HEK293T (cell line): ENCODE measurements at regions not wholly inside any gene's neighbourhood (a gene's known extent, or its start where the extent isn't known, plus 50 kb on each side); places are given as distances from the start of the nearest gene placed in this dataset.

Experiments
- CTCF ChIA-PET: fragments of 350-600 bp; formaldehyde crosslinking; extraction: SDS; loops from one replicate; lab custom pipeline; 2021; ENCODE audit warnings: antibody characterized with exemption, inconsistent platforms; lab: Yijun Ruan, JAX
- POLR2A ChIA-PET: fragments of 350-600 bp; formaldehyde crosslinking; extraction: SDS; loops from one replicate; lab custom pipeline; 2020; ENCODE audit warnings: antibody characterized with exemption, inconsistent platforms; lab: Yijun Ruan, JAX
- DNase-seq: peaks from one replicate; pipeline ENCODE4 v3.0.0; 2012; ENCODE audit warnings: mixed read lengths; ENCODE audit errors: extremely low spot score
- ARNT ChIP-seq: fragments of 450-650 bp; IDR thresholded peaks from 2 replicates; pipeline ENCODE4 v1.6.1; 2017; ENCODE audit warnings: mild to moderate bottlenecking
- BHLHE40 ChIP-seq: fragments of 450-650 bp; IDR thresholded peaks from 2 replicates; pipeline ENCODE4 v1.6.1; 2016; ENCODE audit warnings: mild to moderate bottlenecking, moderate library complexity, borderline replicate concordance
- CTBP1 ChIP-seq: fragments of 450-650 bp; IDR thresholded peaks from 2 replicates; pipeline ENCODE4 v1.6.1; 2016; ENCODE audit warnings: borderline replicate concordance
- ELF4 ChIP-seq: fragments of 450-650 bp; IDR thresholded peaks from 2 replicates; pipeline ENCODE4 v1.6.1; 2017; ENCODE audit warnings: antibody characterized with exemption
- FOXA1 ChIP-seq: fragments of 450-650 bp; IDR thresholded peaks from 2 replicates; pipeline ENCODE4 v1.6.1; 2016; ENCODE audit warnings: mild to moderate bottlenecking
- FOXK2 ChIP-seq: fragments of 450-650 bp; IDR thresholded peaks from 2 replicates; pipeline ENCODE4 v1.6.1; 2016; ENCODE audit warnings: mild to moderate bottlenecking
- FOXM1 ChIP-seq: fragments of 450-650 bp; IDR thresholded peaks from 2 replicates; pipeline ENCODE4 v1.6.1; 2017; ENCODE audit warnings: mild to moderate bottlenecking, borderline replicate concordance
- HDGF ChIP-seq: fragments of 450-650 bp; IDR thresholded peaks from 2 replicates; pipeline ENCODE4 v1.6.1; 2017; ENCODE audit warnings: antibody characterized with exemption, borderline replicate concordance
- L3MBTL2 ChIP-seq: fragments of 450-650 bp; conservative IDR thresholded peaks from 2 replicates; pipeline ENCODE4 v1.6.1; 2016; ENCODE audit warnings: mild to moderate bottlenecking
- LEF1 ChIP-seq: fragments of 450-650 bp; IDR thresholded peaks from 2 replicates; pipeline ENCODE4 v1.6.1; 2017; ENCODE audit warnings: mild to moderate bottlenecking, borderline replicate concordance
- NFRKB ChIP-seq: fragments of 450-650 bp; IDR thresholded peaks from 2 replicates; pipeline ENCODE4 v1.6.1; 2016; ENCODE audit warnings: mild to moderate bottlenecking, moderate library complexity
- SP1 ChIP-seq: fragments of 450-650 bp; IDR thresholded peaks from 2 replicates; pipeline ENCODE4 v1.6.1; 2017
- SUZ12 ChIP-seq: fragments of 450-650 bp; IDR thresholded peaks from 2 replicates; pipeline ENCODE4 v1.6.1; 2016; ENCODE audit warnings: mild to moderate bottlenecking
- TARDBP ChIP-seq: fragments of 450-650 bp; IDR thresholded peaks from 2 replicates; pipeline ENCODE4 v1.6.1; 2016
- ZNF384 ChIP-seq: fragments of 450-650 bp; IDR thresholded peaks from 2 replicates; pipeline ENCODE4 v1.6.1; 2016
- TF ChIP-seq, protein P1 (sequence below): fragments of 450-650 bp; IDR thresholded peaks from 2 replicates; pipeline ENCODE4 v1.6.1; 2016

DNA sequence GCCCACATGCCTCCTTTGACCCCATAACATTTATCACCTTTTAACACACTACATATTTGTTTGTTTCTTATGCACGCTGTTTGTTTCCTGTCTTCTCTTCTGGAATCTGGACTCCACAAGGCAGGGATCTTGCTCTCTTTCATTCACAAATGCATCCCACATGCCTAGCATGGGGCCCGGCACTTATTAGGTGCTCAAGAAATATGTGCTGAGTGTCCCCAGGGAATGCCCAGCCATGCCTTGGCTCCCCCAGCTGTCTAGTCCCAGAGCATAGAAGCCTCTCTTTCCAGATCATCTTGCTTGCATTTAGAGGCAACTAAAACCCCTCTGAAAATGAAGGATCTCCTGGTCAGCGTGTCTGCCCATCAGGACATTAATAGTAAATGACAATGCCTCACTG lies 283.7 kb downstream of the CBLN1 start:
- ChIA-PET POLR2A (no interaction called here), CTCF (interaction anchor here (0.6 kb wide), 1 partner anchor 284 kb away, joined by 4 read pairs; no protein-coding TSS in a partner anchor)
- TF ChIP-seq, protein P1, sequence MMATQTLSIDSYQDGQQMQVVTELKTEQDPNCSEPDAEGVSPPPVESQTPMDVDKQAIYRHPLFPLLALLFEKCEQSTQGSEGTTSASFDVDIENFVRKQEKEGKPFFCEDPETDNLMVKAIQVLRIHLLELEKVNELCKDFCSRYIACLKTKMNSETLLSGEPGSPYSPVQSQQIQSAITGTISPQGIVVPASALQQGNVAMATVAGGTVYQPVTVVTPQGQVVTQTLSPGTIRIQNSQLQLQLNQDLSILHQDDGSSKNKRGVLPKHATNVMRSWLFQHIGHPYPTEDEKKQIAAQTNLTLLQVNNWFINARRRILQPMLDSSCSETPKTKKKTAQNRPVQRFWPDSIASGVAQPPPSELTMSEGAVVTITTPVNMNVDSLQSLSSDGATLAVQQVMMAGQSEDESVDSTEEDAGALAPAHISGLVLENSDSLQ, result no peak
- no peak for TF ChIP-seq ARNT
- TF ChIP-seq FOXA1, result no peak
- TF ChIP-seq L3MBTL2, result no peak
- no peak for TF ChIP-seq ZNF384
- TF ChIP-seq FOXM1, result no peak
- TF ChIP-seq SP1, result no peak
- no peak for DNase-seq

DNA sequence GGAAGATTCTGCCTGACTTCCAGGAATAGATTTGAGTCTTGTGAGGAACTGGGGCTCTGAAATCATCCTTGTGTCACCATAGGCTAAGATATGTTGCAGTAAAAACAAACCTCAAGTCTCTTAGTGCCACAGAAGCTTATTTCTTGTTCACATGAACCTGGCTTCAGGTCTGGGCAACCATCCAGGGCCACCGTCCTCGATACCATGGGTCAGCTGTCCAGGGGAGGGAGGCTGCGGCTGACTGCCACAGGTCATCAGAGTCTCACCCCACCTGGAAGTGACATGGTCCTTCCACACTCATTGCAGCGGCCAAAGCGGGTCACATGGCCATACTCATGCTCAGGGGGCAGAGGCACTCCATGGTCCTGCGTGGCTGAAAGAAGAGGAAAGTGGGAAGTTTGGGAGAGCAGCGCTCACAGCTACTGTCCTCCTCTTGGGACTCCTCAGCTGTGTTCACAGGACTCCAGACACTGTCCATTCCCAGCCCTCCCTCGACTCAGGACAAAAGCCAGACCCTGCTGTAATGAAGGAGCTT lies 284.5 kb downstream of the CBLN1 start:
- no peak for DNase-seq
- POLR2A ChIA-PET, result no interaction called here
- TF ChIP-seq CTBP1, result no peak
- TF ChIP-seq NFRKB, result no peak
- TF ChIP-seq ELF4, result no peak
- TF ChIP-seq ARNT, result no peak
- CTCF ChIA-PET, result no interaction called here

DNA sequence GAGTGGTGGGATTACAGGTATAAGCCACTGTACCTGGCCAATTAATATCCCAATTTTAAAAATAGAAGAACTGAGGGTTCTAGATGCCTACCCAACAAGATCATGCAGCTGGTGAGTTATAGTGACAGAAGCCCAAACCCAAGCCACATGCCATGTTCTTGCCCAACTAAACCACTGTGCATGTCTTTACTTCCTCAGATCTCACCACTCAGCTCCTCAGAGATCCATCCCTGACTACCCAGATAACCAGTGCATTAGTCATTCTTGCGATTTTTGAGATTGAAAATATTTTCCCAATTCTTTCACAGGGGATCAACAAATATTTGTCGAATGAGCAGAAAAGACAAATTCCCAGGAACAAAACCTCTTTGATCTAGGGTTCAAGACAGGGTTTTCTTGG lies 303.1 kb downstream of the CBLN1 start:
- TF ChIP-seq LEF1 (no peak), SP1 (no peak), TARDBP (no peak), FOXM1 (no peak), HDGF (no peak), SUZ12 (no peak), NFRKB (no peak), L3MBTL2 (no peak), ZNF384 (no peak), ARNT (no peak), BHLHE40 (no peak)
- TF ChIP-seq, protein P1, result no peak
- no peak for DNase-seq
- ChIA-PET POLR2A (no interaction called here), CTCF (no interaction called here)

DNA sequence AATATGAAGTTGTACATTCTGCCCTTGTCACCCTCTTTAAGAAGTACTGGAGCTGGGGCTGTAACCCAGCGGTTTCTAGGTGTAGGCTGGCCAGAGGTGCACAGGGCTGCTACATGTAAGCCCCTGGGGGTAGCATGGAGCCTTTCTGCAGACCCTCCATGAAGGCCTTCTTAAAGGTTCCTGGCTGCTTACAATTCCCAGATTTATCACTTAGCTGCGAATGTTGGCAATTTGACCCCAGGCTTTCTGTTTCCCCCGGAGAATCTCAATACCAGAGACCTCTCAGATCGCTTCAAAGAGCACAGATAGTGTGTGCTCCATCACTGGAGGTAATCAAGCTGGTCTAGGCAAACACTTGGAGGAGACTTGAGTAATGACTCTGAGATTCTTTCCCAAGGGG lies 309.4 kb downstream of the CBLN1 start:
- no peak for TF ChIP-seq LEF1
- TF ChIP-seq TARDBP, result no peak
- no peak for TF ChIP-seq L3MBTL2
- no peak for TF ChIP-seq CTBP1
- no peak for TF ChIP-seq FOXM1
- TF ChIP-seq BHLHE40, result no peak
- no peak for TF ChIP-seq FOXK2
- no peak for TF ChIP-seq ELF4
- no peak for TF ChIP-seq NFRKB
- TF ChIP-seq SUZ12, result no peak
- TF ChIP-seq FOXA1, result no peak
- no peak for TF ChIP-seq SP1
- no peak for TF ChIP-seq ZNF384
- TF ChIP-seq, protein P1, result no peak
- TF ChIP-seq HDGF, result no peak
- no peak for TF ChIP-seq ARNT
- ChIA-PET CTCF (no interaction called here), POLR2A (no interaction called here)
- DNase-seq, result no peak

DNA sequence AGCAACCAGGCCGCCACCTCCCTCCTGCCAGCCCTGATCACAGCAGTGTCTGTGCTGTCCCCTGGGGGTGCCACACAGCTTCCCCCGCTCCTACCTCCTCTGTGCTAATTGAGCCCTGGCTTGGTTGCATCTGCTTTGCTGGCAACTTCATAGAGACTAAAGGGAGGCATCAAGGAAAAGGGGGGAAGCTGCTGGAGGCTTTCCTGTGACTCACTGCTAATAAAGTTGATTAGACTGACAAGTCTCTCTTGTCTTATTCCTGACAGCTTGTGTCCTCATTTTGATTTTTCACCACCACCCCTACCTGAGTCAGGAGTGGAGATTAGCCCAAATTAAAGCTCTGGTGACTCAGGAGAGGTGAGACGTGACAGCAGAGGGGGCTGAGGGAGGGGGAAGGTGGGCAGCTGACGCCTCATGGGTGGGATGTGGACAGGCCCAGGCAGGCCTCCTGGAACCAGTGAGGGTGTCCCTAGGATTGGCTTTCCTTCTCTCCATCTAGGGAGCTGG lies 310.0 kb downstream of the CBLN1 start:
- TF ChIP-seq BHLHE40 (no peak), SUZ12 (no peak), TARDBP (no peak), FOXK2 (no peak), L3MBTL2 (no peak), LEF1 (no peak), SP1 (no peak), ARNT (no peak), CTBP1 (no peak), FOXA1 (no peak), FOXM1 (no peak), HDGF (no peak), NFRKB (no peak), ELF4 (no peak), ZNF384 (no peak)
- TF ChIP-seq, protein P1, result no peak
- ChIA-PET POLR2A (no interaction called here), CTCF (no interaction called here)
- no peak for DNase-seq

DNA sequence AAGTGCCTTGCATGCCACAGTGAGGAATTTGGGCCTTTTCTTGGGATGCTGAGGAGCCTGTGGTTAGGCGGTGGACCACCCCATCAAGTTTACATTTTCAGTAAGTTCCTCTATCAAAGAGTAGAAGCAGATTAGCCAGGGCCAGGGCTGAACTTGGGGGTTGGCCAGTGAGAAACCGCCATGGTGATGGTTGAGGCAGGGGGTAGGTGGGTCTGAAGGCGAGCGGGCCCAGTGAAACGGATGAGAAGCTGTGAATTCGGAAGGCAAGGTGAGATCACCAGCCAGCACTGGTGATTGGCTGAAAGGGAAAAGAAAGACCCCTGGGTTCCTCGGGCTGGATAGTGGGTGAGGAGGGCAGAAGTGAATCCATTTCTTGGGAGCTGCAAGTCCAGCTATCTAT lies 311.4 kb downstream of the CBLN1 start:
- no peak for TF ChIP-seq TARDBP
- no peak for TF ChIP-seq SP1
- no peak for TF ChIP-seq SUZ12
- TF ChIP-seq ELF4, result no peak
- DNase-seq, result no peak
- CTCF ChIA-PET, result no interaction called here
- POLR2A ChIA-PET, result no interaction called here
